ENCODE measurements at regions not wholly inside any gene's neighbourhood (a gene's known extent, or its start where the extent isn't known, plus 50 kb on each side); places are given as distances from the start of the nearest gene placed in this dataset.

- TF ChIP-seq POLR2AphosphoS2 (IDR thresholded peaks at IDR 0.05; ENCODE audit: low read depth, low read length) (no peak), POU2F2 (IDR thresholded peaks at IDR 0.05; ENCODE audit: borderline replicate concordance, low read depth, low read length) (no peak), CREM (IDR thresholded peaks at IDR 0.05; ENCODE audit: low read depth) (no peak), SREBF1 (IDR thresholded peaks at IDR 0.05; ENCODE audit: low read length) (no peak)
Measured at GRCh38 chr2:17386771-17387170, 131.5 kb downstream of the RAD51AP2 start (continued).

- ATAC-seq (no peak), FAIRE-seq (no peak), DNase-seq (ENCODE audit: low read depth, low spot score) (no peak)
- no peak overlapping the region for H3K4me2 ChIP-seq (ENCODE audit: control insufficient read depth, insufficient read depth)
- H3K27me3 ChIP-seq (replicated peaks in 1 of 2; ENCODE audit: control insufficient read depth in 2 of 2, insufficient read depth in 2 of 2, low read length in 1 of 2): no peaks in the 10 kb centered on the region; a peak in 1 of 4 replicates
- no peaks in the 10 kb centered on the region for H3K79me2 ChIP-seq (ENCODE audit: control insufficient read depth, insufficient read depth, low read length)
- H2AFZ ChIP-seq (ENCODE audit: control insufficient read depth, low read depth, low read length): no peak overlapping the region
- H3K4me3 ChIP-seq: no peak overlapping the region
- RAD21 ChIA-PET (ENCODE audit: unreplicated experiment): no interaction called here
- intact Hi-C loops (cut with micrococcal nuclease; ENCODE audit: unreplicated experiment): no loop called here
- in situ Hi-C loops (cut with MboI): no loop called here
- CTCF ChIA-PET: no interaction called here
- H3K9me3 ChIP-seq (replicated peaks; ENCODE audit: control insufficient read depth, insufficient read depth, low read length): no peaks in the 10 kb centered on the region
- no peak overlapping the region for H3K27ac ChIP-seq (ENCODE audit: control insufficient read depth, insufficient read depth)
- no peaks in the 10 kb centered on the region for H4K20me1 ChIP-seq (ENCODE audit: control insufficient read depth, insufficient read depth)
- no peak overlapping the region for H3K9ac ChIP-seq (ENCODE audit: control insufficient read depth, insufficient read depth, low read length)
- H3K36me3 ChIP-seq (ENCODE audit: control insufficient read depth in 2 of 2, insufficient read depth in 2 of 2, low read length in 1 of 2): no peaks in the 10 kb centered on the region
- SMC1A ChIA-PET (ENCODE audit: uncharacterized antibody, unreplicated experiment): no interaction called here
- TF ChIP-seq RBBP5 (conservative IDR thresholded peaks at IDR 0.05): no peak
- no peak for TF ChIP-seq NBN (IDR thresholded peaks at IDR 0.05)
- TF ChIP-seq TAF1 (IDR thresholded peaks at IDR 0.05; ENCODE audit: borderline replicate concordance, low read depth, low read length): no peak
- TF ChIP-seq ZNF207 (IDR thresholded peaks at IDR 0.05; ENCODE audit: borderline replicate concordance): no peak
- TF ChIP-seq STAT3 (IDR thresholded peaks at IDR 0.05; ENCODE audit: low read depth, low read length): no peak
- TF ChIP-seq TCF7 (IDR thresholded peaks at IDR 0.05; ENCODE audit: borderline replicate concordance): no peak
- TF ChIP-seq BACH1 (IDR thresholded peaks at IDR 0.05; ENCODE audit: borderline replicate concordance): no peak
- no peak for TF ChIP-seq SIX5 (IDR thresholded peaks at IDR 0.05; ENCODE audit: low read depth, low read length, severe bottlenecking)
- no peak for TF ChIP-seq JUND (IDR thresholded peaks at IDR 0.05; ENCODE audit: low read depth, low read length)
- no peak for TF ChIP-seq EZH2 (IDR thresholded peaks at IDR 0.05; ENCODE audit: borderline replicate concordance, control insufficient read depth, low read depth, low read length)
- no peak for TF ChIP-seq CHD2 (IDR thresholded peaks at IDR 0.05; ENCODE audit: borderline replicate concordance, low read depth, low read length)
- TF ChIP-seq POU2F2 (IDR thresholded peaks at IDR 0.05; ENCODE audit: borderline replicate concordance, low read depth, low read length): no peak
- TF ChIP-seq ZNF384 (IDR thresholded peaks at IDR 0.05; ENCODE audit: borderline replicate concordance, low read depth, low read length): no peak
- no peak for TF ChIP-seq ZBTB40 (IDR thresholded peaks at IDR 0.05; ENCODE audit: borderline replicate concordance)
- TF ChIP-seq NRF1 (conservative IDR thresholded peaks at IDR 0.05; ENCODE audit: low read depth, low read length): no peak
- no peak for TF ChIP-seq HCFC1 (IDR thresholded peaks at IDR 0.05; ENCODE audit: low read length)
- no peak for TF ChIP-seq NR2C2 (IDR thresholded peaks at IDR 0.05; ENCODE audit: borderline replicate concordance, control insufficient read depth, insufficient read length, low read depth)
- POLR2A ChIA-PET: no interaction called here
- 0% methylated on average over 1 of the region's 1 CpG for WGBS (ENCODE audit: insufficient coverage, insufficient replicate concordance, low lambda C conversion rate, missing lambda C conversion rate)
- no peaks in the 10 kb centered on the region for H3K4me1 ChIP-seq (ENCODE audit: control insufficient read depth, insufficient read depth, low read length)
- BruUV-seq (replicated peaks): no TSS peak
Measured at GRCh38 chr2:17380003-17380402, 138.2 kb downstream of the RAD51AP2 start.
